ENCODE measurements at regions not wholly inside any gene's neighbourhood (a gene's known extent, or its start where the extent isn't known, plus 50 kb on each side); places are given as distances from the start of the nearest gene placed in this dataset.

DNA sequence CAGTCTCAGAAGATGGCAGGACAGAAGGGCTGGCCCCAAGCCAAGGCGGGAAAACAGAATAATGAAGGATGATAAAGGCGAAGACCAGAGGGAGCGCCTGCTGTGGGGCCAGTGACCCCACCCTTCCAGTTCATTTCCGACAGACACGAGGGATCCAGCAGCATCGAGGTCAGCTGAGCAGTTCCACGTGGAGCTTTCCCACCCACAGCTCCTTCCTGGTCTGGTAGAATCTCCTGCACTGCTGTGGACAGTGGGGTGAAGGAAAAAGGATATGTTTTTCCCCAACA lies 265.9 kb upstream of the VLDLR start:
- ChIA-PET SMC1A (ENCODE audit: uncharacterized antibody, unreplicated experiment) (interaction anchor here (0.6 kb wide), 1 partner anchor 504 kb away, joined by 3 read pairs; no protein-coding TSS in a partner anchor), RAD21 (ENCODE audit: unreplicated experiment) (interaction anchor here (0.5 kb wide), 1 partner anchor 95 kb away, joined by 6 read pairs; no protein-coding TSS in a partner anchor), POLR2A (no interaction called here), CTCF (no interaction called here)
- Histone ChIP-seq H4K20me1 (ENCODE audit: control insufficient read depth, insufficient read depth) (no peaks in the 10 kb centered on the region), H3K4me1 (ENCODE audit: control insufficient read depth, insufficient read depth, low read length) (no peaks in the 10 kb centered on the region), H3K9ac (ENCODE audit: control insufficient read depth, insufficient read depth, low read length) (no peak overlapping the region), H3K4me2 (ENCODE audit: control insufficient read depth, insufficient read depth) (no peak overlapping the region), H3K27me3 (replicated peaks in 1 of 2; ENCODE audit: control insufficient read depth in 2 of 2, insufficient read depth in 2 of 2, low read length in 1 of 2) (no peaks in the 10 kb centered on the region), H3K36me3 (ENCODE audit: control insufficient read depth in 2 of 2, insufficient read depth in 2 of 2, low read length in 1 of 2) (no peaks in the 10 kb centered on the region), H3K4me3 (no peak overlapping the region), H3K79me2 (ENCODE audit: control insufficient read depth, insufficient read depth, low read length) (no peaks in the 10 kb centered on the region), H2AFZ (ENCODE audit: control insufficient read depth, low read depth, low read length) (no peak overlapping the region), H3K9me3 (replicated peaks; ENCODE audit: control insufficient read depth, insufficient read depth, low read length) (no peaks in the 10 kb centered on the region), H3K27ac (ENCODE audit: control insufficient read depth, insufficient read depth) (no peak overlapping the region)
- intact Hi-C loops (cut with micrococcal nuclease; ENCODE audit: unreplicated experiment) (no loop called here), in situ Hi-C loops (cut with MboI) (no loop called here)
- BruUV-seq (replicated peaks) = no TSS peak
- WGBS (ENCODE audit: insufficient coverage, insufficient replicate concordance, low lambda C conversion rate, missing lambda C conversion rate) = 34% methylated on average over 7 of the region's 7 CpGs
- no peak for ATAC-seq
- DNase-seq (ENCODE audit: low read depth, low spot score) = no peak
- FAIRE-seq = no peak
- no peak for TF ChIP-seq RELA (IDR thresholded peaks at IDR 0.05; ENCODE audit: borderline replicate concordance, partially characterized antibody)
- TF ChIP-seq, protein P1, sequence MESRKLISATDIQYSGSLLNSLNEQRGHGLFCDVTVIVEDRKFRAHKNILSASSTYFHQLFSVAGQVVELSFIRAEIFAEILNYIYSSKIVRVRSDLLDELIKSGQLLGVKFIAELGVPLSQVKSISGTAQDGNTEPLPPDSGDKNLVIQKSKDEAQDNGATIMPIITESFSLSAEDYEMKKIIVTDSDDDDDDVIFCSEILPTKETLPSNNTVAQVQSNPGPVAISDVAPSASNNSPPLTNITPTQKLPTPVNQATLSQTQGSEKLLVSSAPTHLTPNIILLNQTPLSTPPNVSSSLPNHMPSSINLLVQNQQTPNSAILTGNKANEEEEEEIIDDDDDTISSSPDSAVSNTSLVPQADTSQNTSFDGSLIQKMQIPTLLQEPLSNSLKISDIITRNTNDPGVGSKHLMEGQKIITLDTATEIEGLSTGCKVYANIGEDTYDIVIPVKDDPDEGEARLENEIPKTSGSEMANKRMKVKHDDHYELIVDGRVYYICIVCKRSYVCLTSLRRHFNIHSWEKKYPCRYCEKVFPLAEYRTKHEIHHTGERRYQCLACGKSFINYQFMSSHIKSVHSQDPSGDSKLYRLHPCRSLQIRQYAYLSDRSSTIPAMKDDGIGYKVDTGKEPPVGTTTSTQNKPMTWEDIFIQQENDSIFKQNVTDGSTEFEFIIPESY (IDR thresholded peaks at IDR 0.05) = no peak
- TF ChIP-seq, protein P2, sequence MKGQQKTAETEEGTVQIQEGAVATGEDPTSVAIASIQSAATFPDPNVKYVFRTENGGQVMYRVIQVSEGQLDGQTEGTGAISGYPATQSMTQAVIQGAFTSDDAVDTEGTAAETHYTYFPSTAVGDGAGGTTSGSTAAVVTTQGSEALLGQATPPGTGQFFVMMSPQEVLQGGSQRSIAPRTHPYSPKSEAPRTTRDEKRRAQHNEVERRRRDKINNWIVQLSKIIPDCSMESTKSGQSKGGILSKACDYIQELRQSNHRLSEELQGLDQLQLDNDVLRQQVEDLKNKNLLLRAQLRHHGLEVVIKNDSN (IDR thresholded peaks at IDR 0.05; ENCODE audit: borderline replicate concordance, extremely low read length, insufficient read depth, low read depth, low read length) = no peak
- TF ChIP-seq ZZZ3 (IDR thresholded peaks at IDR 0.05; ENCODE audit: control insufficient read depth, insufficient read length, low read depth) = no peak
- TF ChIP-seq CBX5 (IDR thresholded peaks at IDR 0.05; ENCODE audit: low read depth) = no peak
- TF ChIP-seq LARP7 (IDR thresholded peaks at IDR 0.05) = no peak
- no peak for TF ChIP-seq ZNF274 (IDR thresholded peaks at IDR 0.05; ENCODE audit: insufficient read depth, insufficient read length)
- TF ChIP-seq ZNF622 (IDR thresholded peaks at IDR 0.05) = no peak
- TF ChIP-seq POLR2AphosphoS5 (IDR thresholded peaks at IDR 0.05; ENCODE audit: low read length) = no peak
- TF ChIP-seq POLR2A (IDR thresholded peaks at IDR 0.05; ENCODE audit: low read depth, low read length) = no peak
- no peak for TF ChIP-seq SREBF2 (IDR thresholded peaks at IDR 0.05; ENCODE audit: low read length)
- TF ChIP-seq, protein P3, sequence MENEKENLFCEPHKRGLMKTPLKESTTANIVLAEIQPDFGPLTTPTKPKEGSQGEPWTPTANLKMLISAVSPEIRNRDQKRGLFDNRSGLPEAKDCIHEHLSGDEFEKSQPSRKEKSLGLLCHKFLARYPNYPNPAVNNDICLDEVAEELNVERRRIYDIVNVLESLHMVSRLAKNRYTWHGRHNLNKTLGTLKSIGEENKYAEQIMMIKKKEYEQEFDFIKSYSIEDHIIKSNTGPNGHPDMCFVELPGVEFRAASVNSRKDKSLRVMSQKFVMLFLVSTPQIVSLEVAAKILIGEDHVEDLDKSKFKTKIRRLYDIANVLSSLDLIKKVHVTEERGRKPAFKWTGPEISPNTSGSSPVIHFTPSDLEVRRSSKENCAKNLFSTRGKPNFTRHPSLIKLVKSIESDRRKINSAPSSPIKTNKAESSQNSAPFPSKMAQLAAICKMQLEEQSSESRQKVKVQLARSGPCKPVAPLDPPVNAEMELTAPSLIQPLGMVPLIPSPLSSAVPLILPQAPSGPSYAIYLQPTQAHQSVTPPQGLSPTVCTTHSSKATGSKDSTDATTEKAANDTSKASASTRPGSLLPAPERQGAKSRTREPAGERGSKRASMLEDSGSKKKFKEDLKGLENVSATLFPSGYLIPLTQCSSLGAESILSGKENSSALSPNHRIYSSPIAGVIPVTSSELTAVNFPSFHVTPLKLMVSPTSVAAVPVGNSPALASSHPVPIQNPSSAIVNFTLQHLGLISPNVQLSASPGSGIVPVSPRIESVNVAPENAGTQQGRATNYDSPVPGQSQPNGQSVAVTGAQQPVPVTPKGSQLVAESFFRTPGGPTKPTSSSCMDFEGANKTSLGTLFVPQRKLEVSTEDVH (IDR thresholded peaks at IDR 0.05; ENCODE audit: low read depth, partially characterized antibody) = no peak
- TF ChIP-seq, protein P4, sequence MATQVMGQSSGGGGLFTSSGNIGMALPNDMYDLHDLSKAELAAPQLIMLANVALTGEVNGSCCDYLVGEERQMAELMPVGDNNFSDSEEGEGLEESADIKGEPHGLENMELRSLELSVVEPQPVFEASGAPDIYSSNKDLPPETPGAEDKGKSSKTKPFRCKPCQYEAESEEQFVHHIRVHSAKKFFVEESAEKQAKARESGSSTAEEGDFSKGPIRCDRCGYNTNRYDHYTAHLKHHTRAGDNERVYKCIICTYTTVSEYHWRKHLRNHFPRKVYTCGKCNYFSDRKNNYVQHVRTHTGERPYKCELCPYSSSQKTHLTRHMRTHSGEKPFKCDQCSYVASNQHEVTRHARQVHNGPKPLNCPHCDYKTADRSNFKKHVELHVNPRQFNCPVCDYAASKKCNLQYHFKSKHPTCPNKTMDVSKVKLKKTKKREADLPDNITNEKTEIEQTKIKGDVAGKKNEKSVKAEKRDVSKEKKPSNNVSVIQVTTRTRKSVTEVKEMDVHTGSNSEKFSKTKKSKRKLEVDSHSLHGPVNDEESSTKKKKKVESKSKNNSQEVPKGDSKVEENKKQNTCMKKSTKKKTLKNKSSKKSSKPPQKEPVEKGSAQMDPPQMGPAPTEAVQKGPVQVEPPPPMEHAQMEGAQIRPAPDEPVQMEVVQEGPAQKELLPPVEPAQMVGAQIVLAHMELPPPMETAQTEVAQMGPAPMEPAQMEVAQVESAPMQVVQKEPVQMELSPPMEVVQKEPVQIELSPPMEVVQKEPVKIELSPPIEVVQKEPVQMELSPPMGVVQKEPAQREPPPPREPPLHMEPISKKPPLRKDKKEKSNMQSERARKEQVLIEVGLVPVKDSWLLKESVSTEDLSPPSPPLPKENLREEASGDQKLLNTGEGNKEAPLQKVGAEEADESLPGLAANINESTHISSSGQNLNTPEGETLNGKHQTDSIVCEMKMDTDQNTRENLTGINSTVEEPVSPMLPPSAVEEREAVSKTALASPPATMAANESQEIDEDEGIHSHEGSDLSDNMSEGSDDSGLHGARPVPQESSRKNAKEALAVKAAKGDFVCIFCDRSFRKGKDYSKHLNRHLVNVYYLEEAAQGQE (IDR thresholded peaks at IDR 0.05; ENCODE audit: low read depth, low read length) = no peak
- no peak for TF ChIP-seq RFX5 (IDR thresholded peaks at IDR 0.05; ENCODE audit: low read depth, low read length)
- no peak for TF ChIP-seq NFYB (IDR thresholded peaks at IDR 0.05; ENCODE audit: insufficient read depth, low read depth, low read length)
- TF ChIP-seq, protein P5, sequence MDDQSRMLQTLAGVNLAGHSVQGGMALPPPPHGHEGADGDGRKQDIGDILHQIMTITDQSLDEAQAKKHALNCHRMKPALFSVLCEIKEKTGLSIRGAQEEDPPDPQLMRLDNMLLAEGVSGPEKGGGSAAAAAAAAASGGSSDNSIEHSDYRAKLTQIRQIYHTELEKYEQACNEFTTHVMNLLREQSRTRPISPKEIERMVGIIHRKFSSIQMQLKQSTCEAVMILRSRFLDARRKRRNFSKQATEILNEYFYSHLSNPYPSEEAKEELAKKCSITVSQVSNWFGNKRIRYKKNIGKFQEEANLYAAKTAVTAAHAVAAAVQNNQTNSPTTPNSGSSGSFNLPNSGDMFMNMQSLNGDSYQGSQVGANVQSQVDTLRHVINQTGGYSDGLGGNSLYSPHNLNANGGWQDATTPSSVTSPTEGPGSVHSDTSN (IDR thresholded peaks at IDR 0.05; ENCODE audit: insufficient replicate concordance, low read depth, low read length) = no peak
